Endothelial cell of hepatic sinusoid (primary cell): ENCODE measurements at regions not wholly inside any gene's neighbourhood (a gene's known extent, or its start where the extent isn't known, plus 50 kb on each side); places are given as distances from the start of the nearest gene placed in this dataset.

Experiments
- in situ Hi-C: cut with HindIII; loops from 2 replicates; pipeline ENCODE4 v1.10.0; 2017; ENCODE audit warnings: low sequenced_read_pairs

- in situ Hi-C loops, result loop anchor here (5.0 kb wide), 2 partner anchors 49 to 51 kb away; no protein-coding TSS in a partner anchor
Measured at GRCh38 chr10:2953495-2953894, 113.9 kb upstream of the PFKP start.

- in situ Hi-C loops, result loop anchor here (5.0 kb wide), 2 partner anchors 49 to 51 kb away; no protein-coding TSS in a partner anchor
Measured at GRCh38 chr10:2951235-2951835, 116.0 kb upstream of the PFKP start.

GRCh38 chr10:2950546-2950945, 116.8 kb upstream of the PFKP start:
- in situ Hi-C loops, result loop anchor here (5.0 kb wide), 2 partner anchors 48 to 52 kb away; no protein-coding TSS in a partner anchor

- in situ Hi-C loops, result loop anchor here (5.0 kb wide), 2 partner anchors 48 to 52 kb away; no protein-coding TSS in a partner anchor
Measured at GRCh38 chr10:2949948-2950354, 117.4 kb upstream of the PFKP start.

GRCh38 chr10:2949221-2949947, 118.0 kb upstream of the PFKP start:
- in situ Hi-C loops, result no loop called here

GRCh38 chr10:2948127-2948854, 119.1 kb upstream of the PFKP start:
- in situ Hi-C loops, result no loop called here

GRCh38 chr10:2944788-2945187, 122.6 kb upstream of the PFKP start:
- in situ Hi-C loops, result no loop called here

- in situ Hi-C loops, result no loop called here
Measured at GRCh38 chr10:2943932-2944614, 123.3 kb upstream of the PFKP start.

- in situ Hi-C loops, result no loop called here
Measured at GRCh38 chr10:2942938-2943337, 124.4 kb upstream of the PFKP start.

GRCh38 chr10:2938869-2939268, 128.5 kb upstream of the PFKP start:
- in situ Hi-C loops, result no loop called here

- in situ Hi-C loops, result no loop called here
Measured at GRCh38 chr10:2936816-2937215, 130.5 kb upstream of the PFKP start.

- in situ Hi-C loops, result no loop called here
Measured at GRCh38 chr10:2935647-2936386, 131.5 kb upstream of the PFKP start.

GRCh38 chr10:2933924-2934323, 133.4 kb upstream of the PFKP start:
- in situ Hi-C loops, result no loop called here

GRCh38 chr10:2933519-2933918, 133.8 kb upstream of the PFKP start:
- in situ Hi-C loops, result no loop called here

GRCh38 chr10:2933071-2933470, 134.3 kb upstream of the PFKP start:
- in situ Hi-C loops, result no loop called here

GRCh38 chr10:2929480-2930258, 137.7 kb upstream of the PFKP start:
- in situ Hi-C loops, result no loop called here

- in situ Hi-C loops, result no loop called here
Measured at GRCh38 chr10:2927958-2928840, 139.1 kb upstream of the PFKP start.

GRCh38 chr10:2926918-2927660, 140.3 kb upstream of the PFKP start:
- in situ Hi-C loops, result no loop called here
